HuH-7 (cell line): ENCODE measurements at regions not wholly inside any gene's neighbourhood (a gene's known extent, or its start where the extent isn't known, plus 50 kb on each side); places are given as distances from the start of the nearest gene placed in this dataset.

ENCODE experiments used
- DNase-seq: peaks from one replicate; pipeline ENCODE4 v3.0.0; 2011; ENCODE audit warnings: low spot score

DNA sequence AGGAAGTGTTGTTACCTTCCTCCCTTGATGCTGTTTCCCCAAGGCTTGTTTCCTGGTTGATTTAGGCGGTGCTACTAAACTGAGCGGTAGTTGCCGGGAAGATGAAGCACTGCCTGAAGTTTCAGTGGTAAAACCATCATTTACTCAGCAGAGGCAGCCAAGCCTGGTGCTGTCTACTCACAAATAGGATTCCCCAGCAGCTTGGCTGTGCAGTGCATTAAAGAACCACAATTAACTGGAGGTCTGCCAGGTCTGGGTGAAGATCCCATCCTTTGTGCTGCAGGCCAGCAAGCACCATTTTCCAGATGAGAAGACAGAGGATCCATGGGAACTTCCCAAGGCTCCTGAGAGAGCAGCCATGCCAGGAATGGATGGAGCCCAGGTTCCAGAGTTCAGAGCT is 231.9 kb upstream of the E2F8 start:
- DNase-seq: no peak

DNA sequence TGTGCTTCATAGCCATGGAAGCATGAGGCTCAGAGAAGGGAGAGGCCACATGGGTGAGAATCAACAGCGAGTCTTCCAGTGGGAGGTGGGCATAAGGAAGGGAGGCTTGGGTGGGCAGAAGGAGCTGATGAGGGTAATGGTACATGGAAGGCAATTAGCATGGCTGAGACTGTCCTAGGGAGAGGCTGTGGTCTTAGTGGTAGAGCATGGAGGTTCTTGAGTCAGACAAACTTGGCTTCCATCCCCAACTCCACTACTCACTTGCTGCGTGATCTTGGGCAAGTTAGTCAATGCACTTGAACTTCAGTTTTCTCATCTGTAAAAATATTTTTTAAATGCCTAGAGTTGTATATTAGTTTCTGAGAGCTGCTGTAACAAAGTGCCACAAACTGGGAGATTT is 227.2 kb upstream of the E2F8 start:
- no peak for DNase-seq

DNA sequence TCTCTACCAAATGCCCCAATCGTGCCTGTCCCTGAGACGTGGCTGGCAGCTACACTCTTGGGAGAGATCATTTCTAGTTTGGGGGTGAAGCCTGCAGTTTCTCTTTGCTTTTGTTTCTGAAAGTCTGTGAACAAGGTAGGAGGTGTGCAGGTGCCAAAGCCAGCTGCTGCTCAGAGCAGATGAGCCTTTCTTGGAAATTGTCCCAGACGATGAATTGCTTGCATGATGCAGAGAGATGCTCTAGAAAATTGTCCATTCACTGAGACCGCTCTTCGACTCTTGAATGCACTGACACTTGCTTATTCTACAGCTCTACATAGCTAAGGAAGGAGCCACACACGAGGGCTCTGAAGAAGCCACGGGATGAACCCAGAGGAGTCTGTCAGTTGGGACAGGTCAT is 225.6 kb upstream of the E2F8 start:
- no peak for DNase-seq

DNA sequence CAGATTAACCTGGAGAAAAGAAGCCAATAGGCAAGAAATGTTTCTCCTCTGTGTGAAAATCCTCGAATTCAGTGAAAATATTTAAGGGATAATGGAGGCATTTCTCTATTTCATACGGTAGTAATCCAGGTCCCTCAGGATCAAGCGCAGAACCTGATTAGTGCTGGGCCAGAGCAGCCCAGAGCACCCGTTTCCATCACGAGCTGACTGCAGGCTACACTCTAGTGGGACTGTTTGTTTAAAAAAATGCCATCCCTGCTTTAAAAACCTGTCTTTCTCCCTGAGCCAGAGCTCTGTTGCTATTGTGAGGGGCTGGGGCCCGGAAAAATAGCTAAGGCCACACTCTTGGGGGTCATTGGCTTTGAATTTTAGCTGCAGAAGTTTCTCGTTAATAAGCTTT is 223.2 kb upstream of the E2F8 start:
- DNase-seq: no peak

DNA sequence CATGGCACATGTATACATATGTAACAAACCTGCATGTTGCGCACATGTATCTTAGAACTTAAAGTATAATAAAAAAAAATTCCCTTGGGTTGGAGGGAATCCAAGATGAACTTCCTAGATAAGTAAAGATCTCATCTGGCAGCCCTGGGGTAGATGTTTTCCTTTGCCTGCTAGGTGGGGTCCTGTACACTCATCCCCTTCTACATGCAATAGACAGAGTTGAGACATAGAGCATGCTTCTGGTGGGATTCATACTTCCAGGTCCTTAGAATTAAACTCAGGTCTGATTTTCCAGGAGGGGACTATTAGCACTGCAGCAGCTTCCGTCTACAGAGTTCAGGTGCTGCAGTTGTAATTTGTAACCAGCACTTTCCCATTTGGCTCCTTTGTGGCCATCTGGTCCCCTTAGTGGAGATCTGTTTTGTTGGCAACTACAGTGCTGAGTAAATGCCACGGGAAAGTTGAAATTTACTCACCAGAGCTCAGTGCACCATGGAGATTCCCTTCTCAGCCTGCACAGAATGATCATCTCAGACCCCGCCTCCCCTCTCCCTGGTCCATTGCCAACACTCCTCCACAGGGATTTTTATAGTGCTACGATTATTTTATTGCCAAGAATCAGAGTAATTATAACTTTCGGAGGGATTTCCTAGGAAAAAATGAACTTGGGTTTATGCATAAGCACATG is 220.1 kb upstream of the E2F8 start:
- no peak for DNase-seq

DNA sequence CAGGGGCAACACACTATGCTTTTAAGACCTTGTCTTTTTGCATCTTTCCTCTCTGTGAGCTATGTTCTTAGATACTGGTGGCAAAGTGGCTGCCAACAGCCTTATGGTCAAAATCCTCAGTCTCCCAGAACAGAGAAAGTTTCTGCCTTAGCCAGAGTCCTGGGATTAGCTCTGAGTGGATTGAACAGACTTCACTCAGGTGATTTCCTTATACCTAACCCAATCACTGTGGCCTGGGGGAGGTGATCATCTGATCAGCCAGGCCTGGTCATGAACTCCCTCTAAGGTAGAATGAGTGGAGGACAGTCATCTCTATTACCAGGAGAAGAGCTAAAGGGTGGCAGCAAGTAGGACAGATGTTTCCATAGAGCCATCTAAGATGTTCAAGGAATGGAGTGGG is 218.5 kb upstream of the E2F8 start:
- DNase-seq: no peak

DNA sequence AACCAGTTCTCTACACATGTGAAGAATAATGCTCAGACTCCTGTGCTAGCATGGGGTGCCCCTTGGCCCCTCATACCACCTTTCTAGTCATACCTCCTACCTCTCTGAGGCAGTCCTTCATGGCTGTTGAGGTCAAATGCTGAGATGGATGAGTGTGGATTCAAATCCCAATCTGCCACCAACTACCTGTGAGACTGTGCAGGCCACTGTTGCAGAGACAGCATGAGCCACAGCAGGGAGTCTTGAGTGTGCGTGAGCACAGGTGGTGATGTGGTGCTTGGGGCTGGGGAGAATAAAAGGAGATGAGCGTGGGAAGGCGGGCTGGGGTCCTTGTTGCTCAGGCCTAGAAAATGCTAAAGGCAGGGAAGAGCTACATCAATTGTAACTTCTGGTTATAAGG is 218.0 kb upstream of the E2F8 start:
- no peak for DNase-seq

DNA sequence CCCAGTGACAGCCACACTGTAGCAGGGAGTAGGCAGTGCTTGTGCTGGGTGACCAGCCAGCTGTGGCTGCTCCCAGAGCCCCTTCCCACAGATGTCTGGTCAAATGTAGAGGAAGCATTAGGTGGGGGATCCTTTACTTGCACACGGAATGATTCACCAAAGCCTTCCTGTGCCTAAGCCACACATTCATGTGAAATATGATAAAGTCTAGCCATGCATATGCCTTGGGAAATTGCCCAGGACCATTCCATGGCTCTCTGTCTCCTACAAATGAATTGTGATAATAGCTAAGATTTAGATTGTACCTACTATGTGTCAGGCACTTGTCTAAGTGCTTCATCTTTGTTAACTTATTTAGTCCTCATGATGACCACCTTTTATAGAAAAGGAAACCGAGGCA is 217.5 kb upstream of the E2F8 start:
- no peak for DNase-seq

DNA sequence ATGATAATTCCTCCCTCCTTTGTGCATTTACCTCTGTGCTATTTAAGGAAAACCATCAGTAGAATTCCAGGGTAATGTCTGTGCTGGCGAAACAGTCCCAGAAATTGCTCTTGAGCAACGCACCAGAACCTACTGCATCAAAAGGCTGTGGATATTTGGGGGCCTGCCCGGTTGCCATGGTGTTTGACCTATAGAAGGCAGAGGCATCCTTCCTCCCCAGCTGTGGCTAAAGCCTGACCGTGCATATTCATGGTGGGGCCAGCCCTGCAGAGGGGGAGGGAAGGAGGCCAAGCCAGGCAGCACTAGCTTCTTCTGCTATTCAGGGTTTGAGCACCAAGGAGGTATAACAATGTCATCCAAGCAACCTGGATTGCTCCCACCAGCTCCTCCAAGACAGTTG is 215.0 kb upstream of the E2F8 start:
- DNase-seq: no peak

DNA sequence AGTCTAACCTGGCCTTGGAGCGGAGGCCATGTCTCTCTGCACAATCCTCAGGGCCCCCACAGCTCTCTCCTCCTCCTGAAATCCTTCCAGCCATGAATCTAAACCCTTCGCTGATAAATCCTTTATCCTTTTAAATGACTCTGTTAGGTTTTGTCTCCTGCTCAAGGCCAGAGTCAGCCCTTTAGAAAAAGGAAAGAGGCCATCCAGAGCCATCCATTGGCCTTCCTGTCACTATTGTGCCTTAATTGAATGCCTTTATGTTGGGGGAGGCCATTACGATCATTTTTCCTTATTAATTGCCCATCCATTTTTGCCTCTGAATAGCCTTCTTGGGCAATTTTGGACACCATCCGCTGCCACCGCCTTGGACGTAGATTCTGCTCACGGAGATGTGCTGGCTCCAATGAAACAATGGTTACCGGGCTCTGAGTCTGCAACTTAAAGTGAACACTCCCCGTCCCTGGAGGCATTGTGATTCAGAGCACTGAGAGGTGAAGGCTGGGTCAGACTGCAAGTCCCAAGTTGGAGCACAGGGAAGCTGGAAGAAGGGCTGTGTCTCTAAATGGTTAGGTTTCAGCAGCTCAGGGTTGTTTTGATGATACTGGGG is 213.0 kb upstream of the E2F8 start:
- DNase-seq: no peak

DNA sequence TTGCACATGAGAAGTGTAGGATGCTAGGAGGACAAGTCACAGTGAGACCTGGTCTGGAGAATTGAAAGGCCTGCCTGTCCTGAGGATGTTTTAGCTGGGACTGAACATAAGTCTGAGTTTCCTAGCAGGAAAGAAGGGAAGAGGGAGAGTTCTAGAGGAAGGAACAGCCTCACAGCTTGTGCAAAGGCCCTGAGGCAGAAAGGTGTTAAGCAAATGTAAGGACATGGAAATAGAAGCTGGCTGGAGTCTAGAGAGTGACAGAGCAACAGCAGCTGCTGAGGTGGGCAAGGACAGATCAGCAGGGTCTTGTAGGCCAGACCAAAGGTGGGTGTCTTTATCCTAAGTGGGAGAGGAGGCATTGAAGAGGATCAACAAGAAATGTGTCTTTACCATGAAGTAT is 210.9 kb upstream of the E2F8 start:
- no peak for DNase-seq

DNA sequence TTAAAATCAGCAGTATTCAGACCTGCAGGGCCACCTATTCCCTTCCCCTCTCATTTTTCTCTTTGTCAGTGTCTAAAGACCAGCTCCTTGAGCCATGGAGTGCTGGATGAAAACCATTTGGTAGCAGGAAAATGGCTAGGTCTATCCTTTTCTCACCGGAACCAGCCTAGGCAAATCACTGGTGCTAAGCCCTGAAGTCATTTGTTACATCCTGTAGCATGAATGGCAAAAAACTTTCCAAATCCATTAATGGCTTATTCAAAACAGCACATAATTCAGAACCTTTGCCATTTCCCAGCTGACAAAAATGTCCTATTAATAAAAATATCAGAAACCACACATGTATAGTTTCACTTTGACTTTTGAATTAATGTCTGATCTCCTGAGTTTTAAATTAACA is 209.5 kb upstream of the E2F8 start:
- DNase-seq: no peak

DNA sequence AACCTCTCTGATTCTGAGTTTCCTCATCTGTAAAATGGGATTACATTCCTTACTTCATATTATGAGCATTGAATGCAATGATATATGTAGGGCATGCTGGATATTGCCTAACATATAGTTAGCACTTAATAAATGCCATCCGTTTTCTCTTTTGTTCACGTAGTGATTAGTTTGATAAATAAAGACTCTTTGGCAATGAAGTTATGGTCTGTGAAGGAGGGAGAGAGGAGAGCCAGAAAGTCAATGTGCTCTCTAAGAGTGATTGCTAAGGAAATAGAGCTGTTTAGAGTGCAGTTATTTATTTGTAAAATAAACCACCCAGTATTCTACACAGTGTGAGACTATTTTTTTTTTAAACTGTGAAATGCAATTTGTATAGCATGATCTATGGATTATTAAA is 207.9 kb upstream of the E2F8 start:
- no peak for DNase-seq

DNA sequence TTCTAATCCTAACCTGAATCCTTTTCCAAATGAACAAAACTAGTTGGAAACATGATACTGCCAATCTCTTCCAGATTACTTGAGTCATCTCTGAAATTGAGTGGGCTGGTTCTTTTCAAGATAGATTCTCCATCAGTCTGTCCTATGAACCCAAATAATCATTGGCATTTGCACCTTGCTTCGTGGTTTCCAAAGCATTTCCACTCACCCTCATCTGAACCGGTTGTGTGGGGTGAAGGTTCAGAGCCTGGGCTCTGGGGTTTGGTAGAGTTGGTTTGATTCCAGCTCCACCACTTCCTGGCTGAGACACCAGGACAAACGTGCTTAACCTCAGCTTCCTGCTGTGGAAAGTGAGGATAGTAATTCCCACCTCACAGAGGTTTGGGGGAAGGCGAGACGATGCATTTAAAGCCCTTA is 206.4 kb upstream of the E2F8 start:
- no peak for DNase-seq

DNA sequence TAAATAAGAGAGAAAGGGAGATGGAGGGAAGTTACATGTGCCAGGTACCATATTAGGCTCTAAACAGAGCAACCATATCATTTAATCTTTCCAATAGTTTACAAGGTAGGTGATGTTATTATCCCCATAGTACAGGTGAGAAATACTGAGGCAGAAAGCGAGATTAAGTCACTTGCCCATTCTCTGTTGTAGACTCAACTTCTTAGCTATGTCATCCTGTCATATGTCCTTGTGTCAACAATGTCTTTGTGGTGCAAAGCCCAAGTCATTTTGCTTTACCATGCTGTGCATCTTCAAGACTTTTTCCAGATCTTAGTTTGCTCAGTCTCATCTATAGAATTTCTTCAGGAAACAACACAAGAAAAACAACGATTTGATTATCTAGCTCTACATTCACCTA is 205.0 kb upstream of the E2F8 start:
- DNase-seq: no peak

DNA sequence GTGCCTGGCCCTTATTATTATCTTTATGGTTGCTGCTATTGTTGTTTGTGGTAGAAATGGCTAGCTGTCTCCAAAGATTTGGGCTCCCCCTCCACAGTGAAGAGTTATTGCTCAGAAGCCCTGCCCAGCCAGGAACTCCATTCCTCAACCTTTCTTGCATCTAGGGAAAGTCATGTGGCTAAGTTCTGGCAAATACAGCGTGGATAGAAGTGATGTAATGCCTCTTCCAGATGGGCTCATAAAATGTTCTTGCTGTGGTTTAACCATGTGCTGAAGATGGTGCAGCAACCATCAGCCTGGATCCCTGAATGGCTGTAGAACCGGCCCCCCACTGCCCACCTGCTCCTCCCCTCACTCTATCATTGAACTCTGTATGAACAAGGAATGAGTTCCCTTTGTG is 203.5 kb upstream of the E2F8 start:
- no peak for DNase-seq

DNA sequence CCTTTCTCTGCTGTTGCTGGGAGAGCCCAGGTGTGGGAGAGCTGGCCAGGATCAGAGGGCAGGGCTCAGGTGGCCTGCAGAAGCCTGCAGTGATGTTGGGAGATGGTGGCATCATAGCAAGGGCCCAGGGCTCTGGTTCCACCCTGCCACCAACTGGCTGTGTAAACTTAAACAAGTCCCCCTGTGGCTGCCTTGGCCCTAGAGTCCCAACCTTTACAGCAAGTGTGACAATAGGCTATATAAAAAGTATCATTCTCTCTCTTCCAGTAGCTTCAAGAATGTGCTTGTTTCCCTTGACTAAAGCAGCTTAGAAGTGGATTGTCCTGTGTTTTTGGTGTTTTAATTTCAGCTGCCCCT is 201.8 kb upstream of the E2F8 start:
- DNase-seq: no peak

DNA sequence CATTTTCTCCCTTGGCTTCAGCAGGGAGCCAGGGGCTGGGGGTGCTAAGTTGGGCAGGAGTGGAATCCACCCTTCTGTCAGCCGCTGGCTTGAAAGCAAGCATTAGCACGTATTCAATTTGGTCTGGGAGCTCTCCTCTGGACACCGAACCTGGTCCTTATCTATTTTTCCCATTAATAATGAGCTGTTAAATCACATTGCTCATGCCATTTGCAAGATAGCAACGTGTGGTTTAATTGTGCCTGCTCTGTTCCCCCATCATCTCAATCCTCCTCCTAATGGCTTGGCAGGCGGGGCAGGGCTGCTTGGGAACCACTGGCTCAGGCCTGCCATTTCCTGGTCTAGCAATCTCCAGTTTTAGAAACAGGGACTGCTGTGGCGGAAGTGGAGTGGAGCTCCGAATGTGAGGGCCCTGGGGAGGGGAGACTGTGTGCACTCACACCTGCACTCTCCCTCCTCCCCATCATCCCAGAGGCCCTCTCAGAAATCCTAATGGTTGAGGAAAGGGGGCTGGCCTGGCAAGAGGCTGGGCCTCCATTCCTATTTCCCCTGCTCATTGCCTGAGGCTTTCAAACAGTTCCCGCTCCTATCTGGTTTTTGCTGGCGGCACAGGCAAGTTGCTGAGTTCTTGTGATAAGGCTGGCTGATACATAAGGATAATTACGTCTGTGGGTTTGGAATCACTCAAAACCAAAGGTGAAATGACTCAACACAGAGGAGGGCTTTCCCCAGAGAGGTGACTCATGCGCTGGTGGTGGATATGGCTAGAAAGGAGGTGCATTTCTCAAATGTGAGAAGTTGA is 201.2 kb upstream of the E2F8 start:
- DNase-seq: peak; percentile 9

DNA sequence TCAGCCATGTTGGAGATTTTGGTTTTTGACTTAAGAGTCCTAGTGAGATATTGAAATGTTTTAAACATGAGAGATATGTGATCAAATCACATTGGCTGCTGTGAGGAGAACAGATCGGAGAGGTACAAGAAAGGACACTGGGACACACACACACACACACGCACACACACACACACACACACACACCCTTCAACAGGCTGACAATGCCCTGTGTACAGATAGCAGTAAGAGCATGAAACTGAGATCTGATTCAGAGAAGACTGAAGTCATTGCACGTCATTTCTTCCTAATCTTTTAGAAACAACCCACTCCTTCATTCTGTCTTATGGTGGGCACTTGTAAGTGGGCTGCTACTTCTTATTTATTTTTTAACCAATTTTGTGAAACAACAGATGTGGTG is 200.5 kb upstream of the E2F8 start:
- DNase-seq: no peak

DNA sequence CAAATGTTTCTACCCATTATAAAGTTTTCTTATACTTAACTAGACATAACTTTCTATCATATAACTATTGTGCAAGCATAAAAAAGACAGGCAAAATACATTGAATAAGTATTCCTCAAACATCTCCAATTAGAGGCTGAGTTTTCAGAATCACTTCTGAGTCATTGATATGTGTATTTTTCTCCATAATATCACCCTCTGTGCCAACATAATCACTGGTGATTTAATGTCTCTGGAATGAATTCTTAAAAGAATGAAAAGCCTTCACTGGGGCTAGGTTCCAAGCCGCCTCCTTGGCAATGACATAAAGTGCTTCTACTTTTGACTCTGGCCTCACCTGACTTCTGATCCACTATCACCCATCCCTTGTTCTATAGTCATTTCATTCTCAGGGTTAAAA is 197.0 kb upstream of the E2F8 start:
- no peak for DNase-seq

DNA sequence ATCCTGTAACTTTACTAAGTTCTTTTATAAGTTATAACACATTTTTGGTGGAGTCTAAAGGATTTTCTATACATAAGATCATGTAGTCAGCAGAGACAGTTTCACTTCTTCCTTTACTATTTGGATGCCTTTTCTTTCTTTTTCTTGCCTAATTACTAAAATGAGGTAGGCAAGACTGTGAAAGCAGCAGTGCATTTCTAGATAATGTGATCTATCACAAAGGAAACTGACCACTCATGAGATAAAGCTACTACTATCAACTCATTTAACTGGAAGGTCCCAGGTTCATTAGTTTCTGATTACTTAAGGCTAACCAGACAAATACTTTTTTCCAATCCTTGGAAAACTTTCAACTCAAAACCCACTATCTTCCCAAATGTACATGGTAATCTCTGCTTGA is 196.2 kb upstream of the E2F8 start:
- DNase-seq: no peak

DNA sequence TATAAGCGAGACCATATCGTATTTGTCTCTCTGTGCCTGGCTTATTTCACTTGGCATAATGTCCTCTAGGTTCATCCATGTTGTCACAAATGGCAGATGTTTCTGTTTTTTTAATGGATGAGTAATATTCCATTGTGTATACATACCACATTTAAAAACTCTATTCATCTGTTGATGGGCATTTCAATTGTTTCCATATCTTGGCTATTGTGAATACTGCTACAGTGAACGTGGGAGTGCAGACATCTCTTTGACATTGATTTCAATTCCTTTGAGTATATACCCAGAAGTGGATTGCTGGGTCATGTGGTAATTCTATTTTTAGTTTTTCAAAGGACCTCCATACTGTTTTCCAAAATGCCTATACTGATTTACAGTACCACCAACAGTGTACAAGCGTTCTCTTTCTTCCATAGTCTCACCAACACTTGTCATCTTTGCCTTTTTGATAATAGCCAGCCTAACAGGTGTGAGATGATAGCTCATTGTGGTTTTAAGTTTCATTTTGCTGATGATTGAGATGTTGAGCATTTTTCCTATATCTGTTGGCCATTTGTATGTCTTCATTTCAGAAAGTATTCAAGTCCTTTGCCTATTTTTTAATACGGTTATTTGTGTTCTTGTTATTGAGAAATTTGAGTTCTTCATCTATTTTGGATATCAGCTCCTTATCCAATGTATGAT is 194.7 kb upstream of the E2F8 start:
- no peak for DNase-seq

DNA sequence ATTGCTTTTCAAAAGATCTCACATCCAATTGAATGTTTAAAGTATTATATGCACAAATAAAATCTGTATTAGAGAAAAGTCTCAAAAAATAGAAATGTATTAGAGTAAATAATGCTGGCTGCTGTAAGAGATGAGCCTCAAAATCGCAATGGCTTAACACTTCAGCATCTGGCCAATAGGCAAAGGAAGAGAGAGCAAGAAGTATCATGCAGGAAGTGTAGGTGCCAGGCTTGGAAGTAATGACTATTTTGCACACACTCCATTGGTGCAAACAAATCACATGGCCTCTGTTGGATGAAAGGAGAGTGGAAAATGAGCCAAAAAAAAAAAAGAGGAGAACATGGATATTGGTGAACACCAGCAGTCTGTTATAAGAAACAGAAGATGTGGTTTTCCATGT is 193.0 kb upstream of the E2F8 start:
- no peak for DNase-seq
